HuH-7 (cell line): ENCODE measurements at regions not wholly inside any gene's neighbourhood (a gene's known extent, or its start where the extent isn't known, plus 50 kb on each side); places are given as distances from the start of the nearest gene placed in this dataset.
"Not testable (repeated sequence)": the region's sequence is repeated elsewhere in the genome, so short reads cannot be mapped to it uniquely, and the experiment has no call there.

ENCODE experiments used
- DNase-seq: peaks from one replicate; pipeline ENCODE4 v3.0.0; 2011; ENCODE audit warnings: low spot score

DNA sequence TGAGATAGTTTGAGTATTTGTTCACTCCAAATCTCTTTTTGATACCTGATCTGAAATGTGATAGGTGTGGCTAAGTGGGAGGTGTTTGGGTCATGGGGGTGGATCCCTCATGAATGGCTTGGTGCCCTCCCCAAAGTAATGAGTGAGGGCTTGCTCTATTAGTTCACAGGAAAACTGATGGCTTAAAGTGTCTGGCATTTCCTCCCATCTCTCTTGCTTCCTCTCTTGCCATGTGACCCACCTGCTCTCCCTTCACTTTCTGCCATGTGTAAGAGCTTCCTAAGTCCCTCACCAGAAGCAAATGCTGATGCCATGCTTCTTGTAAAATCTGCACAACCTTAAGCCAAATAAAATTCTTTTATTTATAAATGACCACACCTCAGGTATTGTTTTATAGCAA, 61.1 kb downstream of the MAD2L1 start:
- DNase-seq: no peak

DNA sequence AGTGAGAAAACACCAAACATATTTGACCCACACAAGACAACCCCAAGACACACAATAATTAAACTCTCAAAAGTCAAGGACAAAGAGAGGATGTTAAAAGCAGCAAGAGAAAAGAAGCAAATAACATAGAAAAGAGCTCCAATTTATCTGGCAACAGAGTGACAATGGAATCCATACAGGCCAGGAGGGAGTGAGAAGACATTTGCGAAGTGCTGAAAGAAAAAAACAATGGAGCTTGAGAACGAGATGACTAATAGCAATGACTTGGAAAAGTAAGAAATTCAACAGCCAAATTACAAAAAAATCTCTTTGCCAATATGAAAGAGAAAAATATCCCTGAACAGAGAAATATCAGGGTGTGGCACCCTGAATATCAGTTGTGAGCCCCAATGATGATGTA, 61.6 kb downstream of the MAD2L1 start:
- DNase-seq: no peak

DNA sequence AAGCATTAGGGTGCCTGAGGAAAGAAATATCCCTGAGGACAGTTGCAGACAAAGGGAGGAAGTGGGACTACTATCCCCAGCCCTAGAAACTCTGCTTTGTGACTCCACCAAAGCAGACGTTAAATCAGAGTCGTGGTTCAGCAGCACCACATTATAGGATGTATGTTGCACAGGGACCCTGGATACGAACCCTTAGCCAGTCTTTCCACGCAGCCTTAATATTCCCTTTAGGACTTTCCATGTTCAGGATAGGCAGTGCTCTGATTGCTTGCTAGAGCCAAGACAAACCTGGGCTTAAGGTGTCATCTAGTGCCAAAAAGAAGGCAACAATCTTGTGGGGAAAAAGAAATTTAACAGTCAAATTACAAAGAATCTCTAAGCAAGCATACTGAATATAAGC, 62.6 kb downstream of the MAD2L1 start:
- DNase-seq: no peak

DNA sequence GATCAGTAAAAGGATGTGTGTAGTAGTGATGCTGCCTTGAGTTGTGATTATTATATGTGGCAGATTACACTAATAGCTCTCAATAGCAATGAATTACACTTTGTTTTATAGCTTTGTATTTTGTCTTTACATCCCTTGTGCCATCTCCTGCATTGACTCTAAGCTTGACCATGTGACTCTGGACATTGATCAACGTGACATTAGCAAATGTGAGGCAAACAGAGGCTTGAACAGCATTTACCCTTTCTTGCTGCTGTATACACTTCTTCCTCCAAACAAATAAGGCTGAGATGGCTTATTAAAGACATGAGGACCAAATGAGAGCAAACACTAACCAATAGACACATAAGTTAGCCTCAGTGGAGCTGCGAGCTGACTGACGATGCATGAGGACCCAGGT, 63.5 kb downstream of the MAD2L1 start:
- no peak for DNase-seq

DNA sequence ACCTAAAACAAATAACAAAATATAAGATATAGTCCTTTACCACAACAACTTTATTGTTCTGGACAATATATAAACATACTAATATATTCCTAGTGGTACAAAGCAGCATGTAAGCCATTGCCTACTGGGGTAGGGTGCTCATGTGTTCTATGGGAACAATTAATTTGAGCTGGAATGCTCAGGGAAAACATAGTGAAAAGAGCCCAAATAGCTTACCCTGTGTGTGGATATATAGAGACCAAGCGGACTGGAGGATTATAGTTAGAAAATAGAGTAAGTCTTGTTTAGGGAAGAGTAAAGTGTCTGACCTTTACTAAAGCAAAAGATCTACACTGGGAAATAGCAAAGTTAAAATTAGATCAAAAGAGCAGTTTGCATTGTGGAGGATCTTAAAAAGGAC, 64.8 kb downstream of the MAD2L1 start:
- no peak for DNase-seq

DNA sequence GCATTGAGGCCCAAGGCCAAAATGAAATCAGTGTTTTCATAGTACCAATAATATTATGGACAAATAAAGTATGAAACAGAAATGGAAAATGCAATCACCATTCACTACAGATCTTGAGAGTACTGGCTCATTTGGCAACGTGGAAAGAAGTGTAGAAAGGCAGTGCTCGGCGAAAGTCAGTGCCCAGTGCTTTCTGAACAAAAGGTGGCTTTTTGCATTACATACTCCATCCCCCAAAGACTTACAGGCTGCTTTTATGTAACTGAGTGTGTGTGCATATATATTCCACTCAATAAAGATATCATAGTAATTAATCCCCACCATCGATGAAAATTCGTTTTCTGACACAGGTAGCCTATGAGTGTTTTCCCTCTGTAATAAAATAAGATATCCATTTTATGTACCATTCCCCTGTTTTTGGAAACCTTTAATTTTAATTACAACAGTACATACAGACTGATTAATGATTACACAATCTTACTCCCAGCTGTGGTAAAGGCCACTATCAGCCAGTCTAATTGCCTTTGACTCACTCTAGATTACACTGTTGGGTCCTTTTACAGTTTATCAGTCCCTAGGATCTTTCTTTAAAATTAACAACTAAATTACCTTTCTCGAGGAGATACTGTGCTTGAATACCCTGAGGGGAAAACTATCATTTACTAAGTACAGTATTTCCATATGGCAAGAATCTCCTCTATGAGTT, 65.9 kb downstream of the MAD2L1 start:
- no peak for DNase-seq

DNA sequence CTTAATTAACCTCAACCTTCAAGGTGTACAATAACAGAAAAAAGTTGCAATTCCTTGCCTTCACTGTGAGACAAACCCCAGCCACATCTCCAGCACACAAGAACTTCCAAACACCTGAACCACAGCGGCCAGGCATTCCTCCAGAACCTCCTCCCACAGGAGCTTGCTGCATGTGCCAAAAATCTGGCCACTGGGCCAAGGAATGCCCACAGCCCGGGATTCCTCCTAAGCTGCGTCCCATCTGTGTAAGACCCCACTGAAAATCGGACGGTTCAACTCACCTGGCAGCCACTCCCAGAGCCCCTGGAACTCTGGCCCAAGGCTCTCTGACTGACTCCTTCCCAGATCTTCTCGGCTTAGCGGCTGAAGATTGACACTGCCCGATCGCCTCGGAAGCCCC, 70.6 kb downstream of the MAD2L1 start:
- not testable (repeated sequence) for DNase-seq

DNA sequence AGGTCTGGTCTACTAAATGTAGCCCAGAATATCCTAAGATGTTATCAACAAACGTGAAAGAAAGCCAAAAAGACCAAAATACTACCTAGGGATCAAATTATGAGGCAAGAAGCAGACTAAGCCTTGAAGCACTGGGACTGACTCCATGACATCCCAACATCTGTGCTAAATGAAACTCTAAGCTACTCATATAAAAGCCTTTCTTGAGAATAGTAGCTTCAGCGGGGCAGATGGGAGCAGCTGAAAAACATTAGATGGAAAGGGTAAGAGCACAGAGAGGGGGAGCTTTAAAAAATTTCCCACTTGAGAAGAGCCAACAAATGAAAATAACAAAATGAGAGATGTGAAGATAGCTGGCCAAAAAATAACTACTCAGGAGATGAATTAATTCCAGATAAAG, 81.7 kb downstream of the MAD2L1 start:
- DNase-seq: no peak

DNA sequence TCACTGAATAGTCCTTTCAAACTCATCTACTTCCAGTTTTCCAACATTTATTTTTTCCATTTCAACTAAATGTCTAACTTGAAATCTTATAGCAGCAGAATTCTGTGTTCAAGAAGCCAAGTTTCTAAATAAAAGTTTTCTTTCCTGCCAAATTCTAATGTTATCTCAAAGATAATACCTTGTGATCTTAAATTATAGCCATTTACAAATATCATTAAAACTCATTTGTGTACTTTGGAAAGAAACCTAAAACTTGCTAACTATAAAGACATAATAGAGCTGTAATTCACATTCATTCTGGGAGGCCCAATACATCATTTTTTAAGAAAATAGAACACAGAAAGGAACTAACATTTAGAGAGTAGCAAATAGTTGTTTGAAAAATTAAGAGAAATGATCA, 83.9 kb downstream of the MAD2L1 start:
- DNase-seq: no peak

DNA sequence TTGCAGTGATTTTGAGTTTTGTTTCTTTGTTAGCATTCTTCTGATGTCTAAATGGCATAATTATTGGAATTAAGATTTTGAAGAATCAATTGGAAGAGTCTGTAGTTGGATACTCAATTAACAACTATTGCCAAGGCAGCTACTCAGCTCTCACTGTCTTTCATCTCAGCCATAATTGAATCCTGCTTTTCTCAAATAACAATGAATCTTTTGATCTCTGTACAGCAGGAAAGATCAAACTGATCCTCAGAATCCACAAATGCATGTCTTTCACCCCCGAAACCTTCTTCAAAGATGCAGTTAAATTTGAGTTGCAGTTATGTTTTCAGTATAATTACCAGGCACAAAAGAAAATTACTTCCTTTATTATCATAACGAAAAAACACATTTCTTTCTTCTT, 86.2 kb downstream of the MAD2L1 start:
- DNase-seq: no peak

DNA sequence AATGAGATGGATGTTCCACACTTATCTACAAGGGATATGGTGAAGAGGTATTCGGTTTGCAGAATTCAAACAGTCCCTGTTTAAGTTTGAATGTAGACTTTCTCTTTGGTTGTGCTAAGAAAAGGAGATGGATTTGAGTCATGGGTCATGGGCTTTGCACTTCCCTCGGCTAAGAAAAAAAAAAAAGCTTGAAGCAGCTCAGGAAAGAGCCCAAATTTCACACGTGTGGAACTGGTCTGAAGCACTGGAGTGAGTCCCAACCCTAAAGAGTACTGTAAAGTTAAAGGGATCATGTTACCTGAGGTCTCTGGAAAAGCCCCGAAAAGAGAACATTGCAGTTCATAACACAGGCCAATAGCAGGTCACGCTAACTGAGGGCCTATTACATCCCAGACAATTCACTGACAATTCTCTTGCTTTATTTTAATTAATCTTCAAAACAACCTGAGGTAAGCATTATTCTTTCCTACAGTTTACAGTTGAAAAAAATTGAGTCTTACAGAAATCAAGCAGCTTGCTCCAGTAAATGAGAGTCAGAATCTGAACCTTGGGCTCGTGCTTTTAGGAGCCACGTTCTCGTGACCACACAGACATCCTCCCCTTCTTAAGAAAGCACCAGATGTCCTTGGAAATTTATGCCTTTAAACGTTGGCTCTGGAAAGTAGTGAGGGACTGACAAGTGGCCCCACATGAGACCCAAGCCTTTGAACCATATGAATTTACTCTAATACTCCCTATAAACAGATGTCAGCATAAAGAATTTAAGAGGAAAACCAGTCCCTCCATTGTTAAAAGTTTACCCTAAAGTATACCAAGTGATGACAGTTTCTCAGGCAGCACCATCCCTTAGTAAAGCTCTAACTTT, 89.3 kb downstream of the MAD2L1 start:
- no peak for DNase-seq

DNA sequence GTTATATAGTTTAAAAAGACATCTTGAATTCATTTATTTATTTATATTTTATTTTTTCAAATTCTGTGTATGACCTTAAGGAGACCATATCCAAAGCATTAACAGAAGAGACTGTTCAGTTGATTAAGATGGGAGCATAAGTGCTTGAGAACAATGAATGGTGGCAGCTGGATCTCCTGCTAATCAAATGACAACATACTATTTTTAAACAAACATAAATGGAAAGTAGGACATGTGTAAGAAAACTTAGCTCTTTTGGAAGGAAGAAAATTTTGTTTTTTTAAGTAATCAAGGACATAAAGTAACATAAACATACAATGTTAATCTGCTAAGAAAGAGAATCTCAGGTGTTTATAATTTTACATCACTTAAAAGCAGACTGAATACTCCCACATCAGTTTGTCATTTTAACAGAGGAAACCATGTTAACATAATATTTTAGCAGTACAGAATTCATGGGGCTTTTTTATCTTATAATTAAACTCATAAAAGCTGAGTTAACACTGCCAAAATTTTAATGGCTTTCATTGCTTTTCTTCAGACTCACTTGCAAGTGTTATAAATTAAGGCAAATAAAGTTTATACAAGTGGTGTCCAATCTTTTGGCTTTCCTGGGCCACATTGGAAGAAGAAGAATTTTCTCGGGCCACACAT, 95.1 kb downstream of the MAD2L1 start:
- DNase-seq: no peak

DNA sequence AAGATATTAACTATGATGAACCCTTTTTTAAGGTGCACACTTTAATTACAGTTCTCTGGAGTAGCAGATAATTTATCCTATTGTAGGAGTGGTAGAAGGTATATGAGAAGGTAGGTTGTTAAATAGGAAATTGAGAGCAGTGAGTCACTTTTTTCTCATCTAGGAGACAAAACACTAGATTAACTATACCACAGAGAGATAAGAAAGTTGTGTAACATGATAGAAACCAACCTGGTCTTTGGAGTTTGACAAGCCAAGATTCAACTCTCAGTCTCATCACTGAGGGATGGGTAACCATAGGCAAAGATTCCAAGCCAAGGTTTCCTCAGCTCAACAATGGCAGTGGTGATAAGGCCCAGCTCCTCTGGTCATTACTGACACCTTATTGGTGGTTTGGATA, 104.0 kb downstream of the MAD2L1 start:
- no peak for DNase-seq

DNA sequence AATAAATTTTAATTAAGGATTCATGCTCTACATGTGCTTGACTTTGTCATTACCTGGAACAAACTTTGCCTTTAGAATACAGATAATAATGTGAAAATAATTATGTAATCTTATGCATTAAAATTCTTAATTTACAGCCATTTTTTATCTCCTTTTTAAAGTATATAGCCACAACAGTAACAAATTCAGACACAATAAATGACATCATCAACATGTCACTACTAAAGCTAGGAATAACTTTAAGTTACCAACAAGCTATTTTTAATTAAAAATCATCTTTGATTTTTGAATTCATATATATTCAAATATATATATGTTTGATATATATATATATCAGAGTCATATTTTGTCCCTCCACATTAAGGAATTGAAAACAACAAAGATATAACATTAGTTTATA, 107.7 kb downstream of the MAD2L1 start:
- no peak for DNase-seq

DNA sequence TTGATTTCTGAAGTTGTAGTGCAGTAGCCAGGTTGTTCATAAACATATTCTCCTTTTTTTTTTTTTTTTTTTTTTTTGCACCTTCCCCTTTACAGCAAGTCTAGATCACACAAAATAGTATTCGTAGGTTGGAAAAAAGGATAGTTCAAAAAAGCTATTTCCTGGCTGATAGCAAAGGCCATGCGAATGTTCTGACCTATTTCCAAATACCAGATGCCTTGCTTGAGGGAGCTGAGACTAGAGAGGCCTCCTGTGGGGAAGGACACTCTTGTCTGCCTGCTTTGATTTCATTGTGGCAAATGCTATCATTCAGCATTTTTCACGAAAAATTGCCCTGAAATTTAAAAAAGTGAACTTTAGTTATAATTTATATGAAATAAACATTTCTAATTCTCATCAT, 111.4 kb downstream of the MAD2L1 start:
- no peak for DNase-seq

DNA sequence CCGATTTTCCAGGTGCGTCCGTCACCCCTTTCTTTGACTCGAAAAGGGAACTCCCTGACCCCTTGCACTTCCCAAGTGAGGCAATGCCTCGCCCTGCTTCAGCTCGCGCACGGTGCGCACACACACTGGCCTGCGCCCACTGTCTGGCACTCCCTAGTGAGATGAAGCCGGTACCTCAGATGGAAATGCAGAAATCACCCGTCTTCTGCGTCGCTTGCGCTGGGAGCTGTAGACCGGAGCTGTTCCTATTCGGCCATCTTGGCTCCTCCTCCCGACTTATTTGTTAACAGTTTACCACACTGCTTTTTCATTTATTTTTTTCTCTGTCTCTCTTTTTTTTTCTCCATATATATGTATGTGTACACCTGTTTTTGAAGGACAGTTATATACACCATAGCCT, 112.2 kb downstream of the MAD2L1 start:
- DNase-seq: not testable (repeated sequence)

DNA sequence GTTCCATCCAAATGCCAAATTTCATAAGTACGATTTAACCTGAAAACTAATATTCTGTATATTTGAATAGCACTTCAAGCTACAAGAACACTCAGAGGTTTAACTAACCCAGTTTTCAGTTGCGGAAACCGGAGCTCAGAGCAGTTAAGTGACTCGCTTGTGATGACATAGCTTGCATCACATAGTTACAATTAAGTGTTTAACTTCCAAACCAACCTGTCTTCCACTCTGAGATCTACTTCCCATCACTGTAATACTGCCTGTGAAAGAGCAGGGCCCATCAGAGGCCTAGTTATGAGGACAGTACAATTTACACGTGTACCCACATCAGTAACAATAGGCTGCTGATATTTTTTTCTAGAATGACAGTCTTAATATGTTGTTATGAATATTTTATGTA, 120.3 kb downstream of the MAD2L1 start:
- DNase-seq: no peak

DNA sequence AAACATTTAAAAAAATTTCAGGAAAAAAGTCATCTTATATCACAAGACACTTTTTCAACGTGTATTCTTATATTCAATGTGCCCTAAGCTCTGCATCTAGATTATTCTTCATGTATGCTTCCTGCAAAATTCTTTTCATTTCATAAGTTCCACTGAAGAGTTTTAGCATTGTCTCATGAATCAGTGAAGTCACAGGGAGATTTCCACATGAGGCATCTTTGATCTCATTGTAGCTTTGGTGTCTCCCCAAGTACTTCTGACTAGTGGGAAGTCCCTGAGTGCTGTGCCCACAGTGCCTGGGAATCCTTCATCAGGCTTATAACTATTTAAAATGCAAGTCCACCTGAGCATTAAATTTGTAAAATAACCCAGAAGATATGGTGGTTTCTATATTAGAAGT, 123.8 kb downstream of the MAD2L1 start:
- DNase-seq: no peak

DNA sequence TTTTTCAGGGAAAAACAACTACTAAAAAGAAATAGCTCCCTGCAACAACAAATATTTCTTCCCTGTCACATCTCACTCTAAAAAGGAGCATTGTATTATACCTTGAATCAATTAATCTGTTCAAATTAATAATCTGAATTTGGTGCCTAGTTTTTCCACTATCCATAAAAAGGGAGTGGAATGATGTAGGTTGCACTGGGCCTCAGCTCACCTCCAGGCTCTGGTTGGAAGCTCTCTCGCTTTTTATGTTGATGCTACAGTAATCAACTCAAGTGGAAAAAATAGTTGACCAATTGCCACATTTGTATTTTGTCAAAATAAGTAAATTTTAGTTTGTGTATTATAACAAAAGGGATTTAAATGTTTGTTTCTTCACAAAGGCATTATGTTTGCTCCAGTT, 126.1 kb downstream of the MAD2L1 start:
- DNase-seq: no peak

DNA sequence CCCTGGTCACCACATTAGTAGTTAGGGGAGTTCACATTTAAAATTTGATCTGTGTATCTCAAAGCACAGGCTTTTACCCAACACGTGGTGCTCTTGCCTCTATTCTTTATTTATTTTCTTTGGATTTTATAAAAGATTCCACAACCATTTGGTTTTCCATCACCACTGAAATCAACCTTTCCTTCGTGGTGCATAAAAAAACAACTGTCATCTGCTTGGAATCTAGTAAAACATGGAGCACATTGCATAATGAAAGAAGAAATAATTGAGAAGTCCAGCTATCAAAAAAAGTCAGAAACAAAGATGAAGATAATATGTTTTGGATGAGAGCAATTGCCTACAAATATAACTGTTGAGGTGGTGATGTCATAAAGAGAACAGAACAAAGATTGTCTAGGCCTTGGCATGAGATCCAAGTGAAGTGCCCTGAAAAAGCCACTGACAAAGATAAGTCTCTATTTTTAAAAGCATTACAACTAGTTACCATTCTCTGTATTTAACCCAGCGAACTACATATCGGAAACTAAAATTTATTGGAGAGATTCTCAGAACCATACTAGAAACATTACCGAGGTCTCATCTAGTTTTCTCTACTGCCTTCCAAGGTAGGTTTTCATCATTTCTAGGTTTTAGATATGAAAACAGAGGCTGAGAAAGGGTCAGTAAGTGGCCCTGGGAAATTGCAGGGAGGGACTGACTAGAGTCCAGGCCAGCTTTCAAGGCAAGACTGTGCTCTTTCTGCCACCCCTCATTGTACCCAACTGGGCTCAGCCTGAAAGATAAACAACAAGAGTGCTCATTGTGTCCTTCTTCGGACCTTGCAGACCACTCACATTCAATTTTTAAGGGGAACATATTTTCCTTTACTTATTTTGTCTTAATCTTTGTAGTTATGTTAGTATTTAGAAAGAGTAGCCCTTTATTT, 127.3 kb downstream of the MAD2L1 start:
- no peak for DNase-seq

DNA sequence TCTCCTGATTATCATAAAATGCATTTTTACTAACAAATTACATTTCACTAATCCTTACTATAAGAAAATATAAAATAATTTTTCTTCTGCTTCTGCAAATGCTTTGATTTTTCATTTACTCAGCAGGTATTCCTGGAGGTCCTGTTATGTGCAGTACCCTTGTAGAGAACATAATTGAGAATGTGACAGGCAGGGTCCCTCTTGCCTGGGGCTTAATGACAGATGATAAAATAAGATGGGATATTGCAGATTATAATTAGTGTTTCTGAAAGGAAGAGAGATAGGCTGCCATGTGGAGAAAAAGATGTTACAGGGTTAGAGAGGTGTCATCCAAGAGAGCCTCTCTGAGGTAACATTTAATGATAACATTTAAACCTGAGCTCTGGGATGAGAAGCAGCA, 128.9 kb downstream of the MAD2L1 start:
- no peak for DNase-seq

DNA sequence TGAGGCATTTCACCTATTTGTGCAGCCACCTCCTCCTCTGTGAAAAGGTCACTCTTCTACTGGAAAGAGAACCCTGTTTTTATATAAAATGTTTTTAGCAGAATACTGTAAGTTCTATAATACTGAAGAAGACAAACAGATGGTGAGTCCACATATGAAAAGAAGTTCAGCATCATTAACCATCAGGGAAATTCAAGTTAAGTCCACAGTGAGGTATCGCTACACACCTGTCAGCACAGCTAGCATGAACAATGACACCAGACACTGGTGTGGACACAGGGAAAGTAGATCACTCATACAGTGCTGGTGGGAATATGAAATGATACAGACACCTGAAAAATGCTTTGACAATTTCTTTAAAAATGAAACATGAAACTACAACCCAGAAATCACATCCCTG, 133.0 kb downstream of the MAD2L1 start:
- no peak for DNase-seq
